NCI-H82 (cell line): ENCODE measurements at regions not wholly inside any gene's neighbourhood (a gene's known extent, or its start where the extent isn't known, plus 50 kb on each side); places are given as distances from the start of the nearest gene placed in this dataset.
A peak's percentile ranks its signal among the peaks of the same experiment; 100 is the strongest.

Experiments
- DNase-seq: peaks from one replicate; lab custom pipeline; 2025; lab: John Stamatoyannopoulos, UW

- DNase-seq: no peak
These were observed 973.5 kb upstream of the GOT2 start for GRCh38 chr16:59707436-59708226.

- DNase-seq: no peak
These were observed 968.1 kb upstream of the GOT2 start for GRCh38 chr16:59701963-59702930.

DNA sequence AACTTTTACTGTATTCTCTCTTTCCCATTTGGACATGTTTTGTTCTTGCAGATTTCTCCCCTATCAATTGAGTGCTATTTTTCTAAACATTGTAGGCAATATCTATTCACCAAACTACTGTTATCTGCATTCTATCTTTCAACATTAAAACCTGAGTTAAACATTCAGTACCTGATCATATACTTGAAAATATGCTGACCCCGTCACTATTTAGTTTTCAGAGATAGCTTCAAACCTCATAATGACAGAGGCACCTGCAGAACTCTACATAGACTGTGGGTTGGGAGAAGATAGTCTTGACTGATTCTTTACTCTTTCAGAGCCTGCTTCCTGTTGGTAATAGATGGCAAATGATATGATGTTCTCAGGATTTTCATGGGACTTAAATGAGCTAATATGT lies 965.7 kb upstream of the GOT2 start:
- DNase-seq: no peak

GRCh38 chr16:59698346-59699020 lies 964.4 kb upstream of the GOT2 start:
- DNase-seq: peak; percentile 74

- no peak for DNase-seq
These were observed 963.6 kb upstream of the GOT2 start for GRCh38 chr16:59697761-59698160.

DNA sequence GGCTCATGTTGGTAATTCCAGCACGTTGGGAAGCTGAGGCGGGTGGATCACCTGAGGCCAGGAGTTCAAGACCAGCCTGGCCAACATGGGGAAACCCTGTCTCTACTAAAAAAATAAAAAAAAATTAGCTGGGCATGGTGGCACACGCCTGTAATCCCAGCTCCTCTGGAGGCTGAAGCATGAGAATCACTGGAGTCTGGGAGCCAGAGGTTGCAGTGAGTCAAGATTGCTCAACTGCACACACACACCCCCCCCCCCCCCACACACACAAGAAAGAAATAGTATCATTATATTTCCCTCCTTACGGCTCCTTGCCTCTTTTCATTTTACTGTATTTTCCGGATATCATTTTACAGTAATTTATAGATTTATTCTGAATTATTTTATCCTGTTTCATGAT lies 963.1 kb upstream of the GOT2 start:
- DNase-seq: no peak

GRCh38 chr16:59696495-59696894 lies 962.4 kb upstream of the GOT2 start:
- no peak for DNase-seq

- peak; percentile 81 for DNase-seq
These were observed 956.1 kb upstream of the GOT2 start for GRCh38 chr16:59690216-59690615.

DNA sequence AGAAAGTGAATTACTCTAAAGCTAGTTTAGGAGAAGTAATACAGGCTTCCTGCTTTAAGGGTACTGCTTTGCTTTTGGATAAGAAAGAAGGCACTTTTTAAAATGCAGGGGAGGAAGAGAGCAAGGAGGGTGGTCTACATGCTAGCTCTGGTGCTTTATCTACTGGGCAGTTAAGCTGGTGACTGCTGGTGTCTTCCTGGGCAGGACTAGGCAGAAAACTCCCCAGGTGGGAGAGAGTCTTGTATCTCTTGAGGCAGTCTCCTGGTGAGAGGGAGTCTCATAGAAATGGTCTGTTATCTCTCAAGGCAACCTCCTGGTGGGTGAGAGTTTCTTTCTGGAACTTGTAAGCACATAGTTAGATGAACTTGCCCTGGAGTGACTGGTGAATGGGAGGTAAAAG lies 953.9 kb upstream of the GOT2 start:
- DNase-seq: no peak

DNA sequence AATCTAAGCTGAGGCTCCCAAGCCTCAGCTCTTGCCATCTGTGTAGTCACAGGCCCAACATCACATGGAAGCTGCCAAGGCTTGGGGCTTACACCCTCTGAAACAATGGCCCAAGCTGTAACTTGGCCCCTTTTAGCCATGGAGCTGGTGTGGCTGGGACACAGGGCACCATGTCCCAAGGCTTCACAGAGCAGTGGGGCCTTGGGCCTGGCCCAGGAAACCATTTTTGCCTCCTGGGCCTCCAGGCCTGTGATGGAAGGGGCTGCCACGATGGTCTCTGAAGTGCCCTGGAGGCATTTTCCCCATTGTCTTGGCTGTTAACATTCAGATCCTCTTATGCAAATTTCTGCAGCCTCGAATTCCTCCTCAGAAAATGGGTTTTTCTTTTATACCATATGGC lies 952.3 kb upstream of the GOT2 start:
- DNase-seq: no peak

- DNase-seq: no peak
These were observed 950.8 kb upstream of the GOT2 start for GRCh38 chr16:59684911-59685310.

GRCh38 chr16:59683709-59684108 lies 949.6 kb upstream of the GOT2 start:
- DNase-seq: no peak

DNA sequence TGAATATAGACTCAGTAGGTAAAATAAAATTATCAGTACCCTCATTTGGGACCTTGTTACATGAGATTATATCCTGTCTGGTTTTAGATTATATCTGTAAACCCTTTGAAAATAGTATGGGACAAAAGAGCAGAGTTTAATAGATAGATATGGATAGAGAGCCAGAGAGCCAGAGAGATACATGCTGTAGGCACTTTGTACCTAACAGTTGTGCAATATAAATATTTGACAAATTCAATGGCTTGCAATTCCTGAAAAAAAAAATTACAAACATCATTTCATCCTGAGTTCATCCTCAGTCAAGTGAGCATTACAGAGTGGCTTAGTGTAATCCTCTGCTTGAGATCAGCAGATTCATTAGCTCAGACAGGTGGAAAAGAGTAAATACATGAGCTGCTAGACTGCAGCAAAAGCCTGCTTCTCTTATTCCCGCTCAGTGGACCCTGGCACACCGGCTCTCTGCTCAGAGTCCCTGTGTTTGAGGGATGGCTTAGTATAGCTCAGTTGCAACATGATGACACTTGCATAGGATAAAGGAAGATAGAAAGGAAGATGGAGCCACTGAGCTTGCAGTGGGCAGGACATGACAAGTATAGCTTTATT lies 931.6 kb upstream of the GOT2 start:
- DNase-seq: peak; percentile 86

DNA sequence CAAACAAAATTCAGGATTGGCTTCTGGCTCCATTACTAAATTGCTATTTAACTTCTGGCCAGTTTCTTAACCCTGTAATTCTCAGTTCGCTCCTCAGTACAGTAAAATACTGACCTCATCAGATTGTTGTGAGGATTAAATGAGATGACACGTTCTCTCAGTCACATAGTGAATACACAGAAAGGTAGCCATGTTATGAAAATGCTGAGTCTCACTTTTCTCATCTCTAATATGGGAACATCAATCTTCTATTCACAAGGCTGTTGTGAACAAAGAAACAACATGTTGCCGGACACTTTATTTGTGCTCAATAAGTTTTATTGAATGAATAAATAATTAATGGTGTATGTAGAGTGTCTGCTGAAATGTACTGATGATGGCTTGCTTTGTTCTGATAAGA lies 924.5 kb upstream of the GOT2 start:
- DNase-seq: no peak

DNA sequence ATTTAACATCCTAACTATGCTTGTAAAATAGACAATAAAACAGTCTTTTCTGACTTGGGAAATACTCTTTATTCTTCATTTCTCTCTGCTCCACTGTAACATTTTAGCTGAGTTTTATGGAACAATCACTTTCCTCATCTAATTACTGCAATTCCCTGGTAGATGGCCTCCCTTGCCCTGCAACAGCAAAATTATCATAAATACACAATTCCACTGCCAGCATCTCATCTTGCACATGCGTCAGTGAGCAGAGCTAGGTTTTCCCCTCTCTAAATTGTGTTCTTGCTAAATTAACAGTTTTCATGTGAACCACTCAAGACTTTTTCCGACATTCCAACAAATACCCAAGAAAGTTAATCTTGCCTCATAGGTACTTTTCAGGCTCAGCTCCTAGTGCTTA lies 920.9 kb upstream of the GOT2 start:
- DNase-seq: no peak

GRCh38 chr16:59654455-59654854 lies 920.3 kb upstream of the GOT2 start:
- no peak for DNase-seq

DNA sequence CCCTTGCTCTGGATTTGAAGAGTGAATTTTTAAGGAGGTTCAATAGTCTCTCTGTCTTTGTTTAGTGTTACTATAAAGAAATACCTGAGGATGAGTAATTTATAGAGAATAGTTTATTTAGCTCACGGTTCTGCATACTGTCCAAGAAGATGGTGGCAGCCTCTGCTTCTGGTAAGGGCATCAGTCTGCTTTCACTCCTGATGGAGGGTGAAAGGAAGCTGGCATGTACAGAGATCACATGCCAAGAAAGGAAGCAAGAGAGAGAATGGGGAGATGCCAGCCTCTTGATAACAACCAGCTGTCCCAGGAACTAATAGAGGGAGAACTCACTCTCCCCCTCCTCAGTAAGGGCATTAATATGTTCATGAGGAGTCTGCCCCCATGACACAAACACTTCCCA lies 917.5 kb upstream of the GOT2 start:
- no peak for DNase-seq

GRCh38 chr16:59645194-59645593 lies 911.1 kb upstream of the GOT2 start:
- no peak for DNase-seq

GRCh38 chr16:59635674-59636073 lies 901.6 kb upstream of the GOT2 start:
- DNase-seq: no peak

DNA sequence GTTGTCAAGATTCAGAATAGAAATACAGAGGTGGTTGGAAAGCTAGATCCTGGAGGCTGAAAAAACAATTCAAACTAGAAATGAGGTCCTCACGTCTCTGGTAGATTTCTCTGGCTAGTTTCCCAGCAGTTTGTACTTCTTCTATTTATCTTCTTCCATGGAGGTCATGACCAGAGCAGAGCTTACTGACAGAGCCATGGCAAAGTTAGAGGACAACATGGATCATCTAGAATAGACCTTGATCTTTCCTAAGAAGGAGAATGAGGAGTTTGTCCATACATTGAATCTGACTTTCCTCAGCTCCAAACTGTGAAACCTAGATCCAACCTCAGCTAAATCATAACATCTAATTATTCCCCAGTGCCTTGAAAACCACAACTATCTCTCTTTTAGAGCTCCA lies 900.8 kb upstream of the GOT2 start:
- no peak for DNase-seq

GRCh38 chr16:59634004-59634579 lies 900.0 kb upstream of the GOT2 start:
- DNase-seq: no peak
